Prostate gland (tissue), 2 donors: ENCODE measurements at regions not wholly inside any gene's neighbourhood (a gene's known extent, or its start where the extent isn't known, plus 50 kb on each side); places are given as distances from the start of the nearest gene placed in this dataset.

Experiments
- CTCF ChIP-seq, 4 experiments: fragments of 200-600 bp in 2 of 4; fragments of 450-650 bp in 2 of 4; sonication (generic) in 2 of 4; IDR thresholded peaks; 1 replicate in 3 of 4; 2 replicates in 1 of 4; pipeline ENCODE4 v1.5.1; 2016 to 2019; ENCODE audit warnings: antibody characterized with exemption in 4 of 4, mild to moderate bottlenecking in 2 of 4, moderate library complexity in 2 of 4
- POLR2A ChIP-seq: fragments of 450-650 bp; IDR thresholded peaks from one replicate; pipeline ENCODE4 v1.6.1; 2016; ENCODE audit warnings: antibody characterized with exemption, mild to moderate bottlenecking
- POLR2AphosphoS5 ChIP-seq: sonication (generic); formaldehyde crosslinking; IDR thresholded peaks from one replicate; pipeline ENCODE4 v1.6.1; 2017; ENCODE audit warnings: antibody characterized with exemption

DNA sequence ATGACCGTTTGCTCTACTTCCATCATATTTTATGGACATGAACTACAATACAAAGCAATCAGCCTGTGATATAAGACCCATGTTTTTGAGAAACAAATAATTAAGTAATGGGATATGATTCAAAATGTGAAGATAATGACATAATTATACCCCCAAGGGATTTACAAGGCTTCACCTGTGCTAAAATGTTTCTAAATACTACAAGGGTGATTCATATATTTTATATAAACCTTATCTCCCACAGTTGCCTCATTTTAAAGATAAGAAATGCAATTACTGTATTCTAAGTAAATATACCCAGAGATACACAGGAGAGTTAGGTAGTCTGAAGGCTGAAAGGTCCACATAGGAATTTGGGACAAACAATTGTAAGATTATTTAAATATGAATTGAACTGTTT lies 662.0 kb upstream of the CHD1 start:
- TF ChIP-seq POLR2A (no peak), CTCF (IDR thresholded peaks at IDR 0.05) (no peak), POLR2AphosphoS5 (no peak)
